Fibroblast of the aortic adventitia (primary cell): ENCODE measurements at regions not wholly inside any gene's neighbourhood (a gene's known extent, or its start where the extent isn't known, plus 50 kb on each side); places are given as distances from the start of the nearest gene placed in this dataset.

Source experiments
- DNase-seq: peaks from one replicate; pipeline ENCODE4 v3.0.0-alpha.2; 2010; ENCODE audit warnings: low read depth
- H3K4me3 ChIP-seq: 2 replicates; pipeline ENCODE4 v1.5.1; 2011; ENCODE audit warnings: low read depth, mild to moderate bottlenecking, control low read depth, low read length, moderate library complexity
- CTCF ChIP-seq: IDR thresholded peaks from 2 replicates; pipeline ENCODE4 v1.5.1; 2011; ENCODE audit warnings: mild to moderate bottlenecking, low read length, control low read depth, inconsistent platforms; ENCODE audit not compliant: insufficient read depth

- no peak overlapping the region for H3K4me3 ChIP-seq
- TF ChIP-seq CTCF = no peak
- no peak for DNase-seq
Observed at GRCh38 chr3:30439451-30440053, 166.8 kb upstream of the TGFBR2 start.

GRCh38 chr3:30440147-30440604 is 166.2 kb upstream of the TGFBR2 start:
- peak; percentile 84 for DNase-seq
- no peak for TF ChIP-seq CTCF
- H3K4me3 ChIP-seq = no peak overlapping the region

GRCh38 chr3:30440880-30441279 is 165.5 kb upstream of the TGFBR2 start:
- peak; percentile 73 for DNase-seq
- no peak for TF ChIP-seq CTCF
- no peak overlapping the region for H3K4me3 ChIP-seq

GRCh38 chr3:30443756-30444673 is 162.4 kb upstream of the TGFBR2 start:
- no peak overlapping the region for H3K4me3 ChIP-seq
- no peak for TF ChIP-seq CTCF
- DNase-seq = no peak

- no peak for TF ChIP-seq CTCF
Observed at GRCh38 chr3:30448450-30449289, 157.7 kb upstream of the TGFBR2 start.

GRCh38 chr3:30449290-30449632 is 157.1 kb upstream of the TGFBR2 start:
- no peak overlapping the region for H3K4me3 ChIP-seq
- no peak for TF ChIP-seq CTCF
- no peak for DNase-seq

More at GRCh38 chr3:30448450-30449289, 157.7 kb upstream of the TGFBR2 start:
- no peak overlapping the region for H3K4me3 ChIP-seq
- no peak for DNase-seq
